Loucy (cell line): ENCODE measurements at regions not wholly inside any gene's neighbourhood (a gene's known extent, or its start where the extent isn't known, plus 50 kb on each side); places are given as distances from the start of the nearest gene placed in this dataset.

Experiments used
- CTCF ChIP-seq: fragments of 200-600 bp; sonication (generic); conservative IDR thresholded peaks from 2 replicates; pipeline ENCODE4 v1.5.1; 2014; ENCODE audit warnings: mild to moderate bottlenecking, antibody characterized with exemption, low read length
- EZH2phosphoT487 ChIP-seq: fragments of 200-600 bp; IDR thresholded peaks from 2 replicates; pipeline ENCODE4 v1.6.1; 2018; ENCODE audit warnings: antibody characterized with exemption, mild to moderate bottlenecking, moderate library complexity, borderline replicate concordance

GRCh38 chr19:31625056-31625455 lies 275.8 kb upstream of the TSHZ3 start:
- TF ChIP-seq CTCF (no peak), EZH2phosphoT487 (no peak)
